ENCODE measurements at regions not wholly inside any gene's neighbourhood (a gene's known extent, or its start where the extent isn't known, plus 50 kb on each side); places are given as distances from the start of the nearest gene placed in this dataset.

GRCh38 chr18:2407961-2408360, 163.3 kb downstream of the METTL4 start:
- H3K9ac ChIP-seq (ENCODE audit: low read length), result no peak overlapping the region
- BruUV-seq (replicated peaks), result no TSS peak
- ChIA-PET RAD21 (ENCODE audit: low non-redundant PET in 1 of 2, low total read pairs in 2 of 2, uncharacterized antibody in 2 of 2, unreplicated experiment in 2 of 2) (no interaction called here), CTCF (no interaction called here), POLR2A (no interaction called here)
- intact Hi-C loops (cut with micrococcal nuclease), result no loop called here
- no peak overlapping the region for H3K27ac ChIP-seq (ENCODE audit: low read depth, low read length)
- no peaks in the 10 kb centered on the region for H3K27me3 ChIP-seq (ENCODE audit: insufficient read depth, low read length)
- no peaks in the 10 kb centered on the region for H3K36me3 ChIP-seq (ENCODE audit: control insufficient read depth in 1 of 2, insufficient read depth in 2 of 2, low read length in 2 of 2)
- no peak for ATAC-seq
- TF ChIP-seq EZH2phosphoT487 (IDR thresholded peaks at IDR 0.05; ENCODE audit: borderline replicate concordance) (no peak), TCF7L2 (IDR thresholded peaks at IDR 0.05; ENCODE audit: borderline replicate concordance, extremely low read depth, insufficient read depth, insufficient read length) (no peak)
- H3K4me1 ChIP-seq (ENCODE audit: control insufficient read depth in 1 of 2, insufficient read depth in 2 of 2, low read length in 2 of 2), result peaks cover 10 to 21% of the 10 kb centered on the region in 2 experiments
- no peak overlapping the region for H2AFZ ChIP-seq (ENCODE audit: low read depth, low read length, poor library complexity, severe bottlenecking)
- no peak overlapping the region for H3K4me2 ChIP-seq (ENCODE audit: low read length)
- no peak overlapping the region for H3K4me3 ChIP-seq (replicated peaks in 1 of 2; ENCODE audit: low read depth in 1 of 2, low read length in 2 of 2)
- no peaks in the 10 kb centered on the region for H3K9me3 ChIP-seq (ENCODE audit: control insufficient read depth in 1 of 2, insufficient read depth in 1 of 2, low read depth in 1 of 2, low read length in 2 of 2)
- H3K9me2 ChIP-seq (ENCODE audit: insufficient read depth), result no peaks in the 10 kb centered on the region
- no peaks in the 10 kb centered on the region for H4K20me1 ChIP-seq (ENCODE audit: insufficient read depth)
- H3K79me2 ChIP-seq (ENCODE audit: insufficient read depth, low read length), result no peaks in the 10 kb centered on the region
- no peak for DNase-seq (ENCODE audit: low read depth, low spot score)

GRCh38 chr18:2409906-2410305, 161.4 kb downstream of the METTL4 start:
- ATAC-seq, result no peak
- TF ChIP-seq ZBTB33 (IDR thresholded peaks at IDR 0.05; ENCODE audit: extremely low read depth, insufficient replicate concordance, low read length) (no peak), EZH2 (IDR thresholded peaks at IDR 0.05) (no peak), EGR1 (IDR thresholded peaks at IDR 0.05; ENCODE audit: low read depth) (no peak), ELF1 (IDR thresholded peaks at IDR 0.05; ENCODE audit: borderline replicate concordance, low read depth) (no peak), SIN3A (IDR thresholded peaks at IDR 0.05; ENCODE audit: low read depth) (no peak), YY1 (IDR thresholded peaks at IDR 0.05; ENCODE audit: extremely low read depth, insufficient replicate concordance, low read depth, low read length) (no peak), ZFX (IDR thresholded peaks at IDR 0.05) (no peak), POLR2A (IDR thresholded peaks at IDR 0.05; ENCODE audit: borderline replicate concordance, extremely low read depth, insufficient read depth, insufficient read length) (no peak), SRF (IDR thresholded peaks at IDR 0.05; ENCODE audit: low read depth) (no peak), REST (IDR thresholded peaks at IDR 0.05; ENCODE audit: low read depth) (no peak), RAD21 (IDR thresholded peaks at IDR 0.05; ENCODE audit: low read depth) (no peak), ATF3 (IDR thresholded peaks at IDR 0.05) (no peak), CBX3 (IDR thresholded peaks at IDR 0.05; ENCODE audit: low read depth) (no peak), MAX (IDR thresholded peaks at IDR 0.05) (no peak), EZH2phosphoT487 (IDR thresholded peaks at IDR 0.05; ENCODE audit: borderline replicate concordance) (no peak), JUND (IDR thresholded peaks at IDR 0.05) (no peak), POLR2AphosphoS5 (IDR thresholded peaks at IDR 0.05; ENCODE audit: low read depth, low read length) (no peak)

More at GRCh38 chr18:2409906-2410305, 161.4 kb downstream of the METTL4 start:
- Histone ChIP-seq H3K36me3 (ENCODE audit: control insufficient read depth in 1 of 2, insufficient read depth in 2 of 2, low read length in 2 of 2) (no peaks in the 10 kb centered on the region), H3K27ac (ENCODE audit: low read depth, low read length) (no peak overlapping the region), H2AFZ (ENCODE audit: low read depth, low read length, poor library complexity, severe bottlenecking) (no peak overlapping the region), H3K9me3 (ENCODE audit: control insufficient read depth in 1 of 2, insufficient read depth in 1 of 2, low read depth in 1 of 2, low read length in 2 of 2) (no peaks in the 10 kb centered on the region), H3K9me2 (ENCODE audit: insufficient read depth) (no peaks in the 10 kb centered on the region), H3K27me3 (ENCODE audit: insufficient read depth, low read length) (no peaks in the 10 kb centered on the region), H4K20me1 (ENCODE audit: insufficient read depth) (no peaks in the 10 kb centered on the region), H3K4me1 (ENCODE audit: control insufficient read depth in 1 of 2, insufficient read depth in 2 of 2, low read length in 2 of 2) (peaks cover 10 to 21% of the 10 kb centered on the region in 2 experiments), H3K9ac (ENCODE audit: low read length) (no peak overlapping the region), H3K4me3 (replicated peaks in 1 of 2; ENCODE audit: low read depth in 1 of 2, low read length in 2 of 2) (no peak overlapping the region), H3K79me2 (ENCODE audit: insufficient read depth, low read length) (no peaks in the 10 kb centered on the region), H3K4me2 (ENCODE audit: low read length) (no peak overlapping the region)
- ChIA-PET CTCF (no interaction called here), POLR2A (no interaction called here), RAD21 (ENCODE audit: low non-redundant PET in 1 of 2, low total read pairs in 2 of 2, uncharacterized antibody in 2 of 2, unreplicated experiment in 2 of 2) (no interaction called here)
- intact Hi-C loops (cut with micrococcal nuclease), result no loop called here
- DNase-seq (ENCODE audit: low read depth, low spot score), result no peak
- no TSS peak for BruUV-seq (replicated peaks)
